ENCODE measurements at regions not wholly inside any gene's neighbourhood (a gene's known extent, or its start where the extent isn't known, plus 50 kb on each side); places are given as distances from the start of the nearest gene placed in this dataset.

- no peak for TF ChIP-seq POLR2A (IDR thresholded peaks at IDR 0.05)
- no peak for TF ChIP-seq CTCF (IDR thresholded peaks at IDR 0.05)
- no peak for TF ChIP-seq EP300 (IDR thresholded peaks at IDR 0.05; ENCODE audit: low read depth)
- TF ChIP-seq POLR2AphosphoS5 (IDR thresholded peaks at IDR 0.05) = no peak
Observed at GRCh38 chr14:82223276-82223675, 689.6 kb upstream of the SEL1L start.

All from transverse colon (tissue), 4 donors.